Keratinocyte (primary cell): ENCODE measurements at regions not wholly inside any gene's neighbourhood (a gene's known extent, or its start where the extent isn't known, plus 50 kb on each side); places are given as distances from the start of the nearest gene placed in this dataset.

Experiments
- DNase-seq: peaks from one replicate; pipeline ENCODE4 v3.0.0-alpha.2; 2011; ENCODE audit warnings: low read depth, missing footprints, low spot score
- FAIRE-seq: peaks from 2 replicates; lab custom pipeline; 2011; peaks lifted over from hg19 to GRCh38; lab: Jason Lieb, UNC
- H2AFZ ChIP-seq: 2 replicates; pipeline ENCODE4 v1.6.0; 2012; ENCODE audit warnings: low read length, control low read depth, inconsistent platforms; ENCODE audit not compliant: control insufficient read depth
- H3K27ac ChIP-seq: 2 replicates; pipeline ENCODE4 v1.5.1; 2011; ENCODE audit warnings: low read length; ENCODE audit not compliant: control insufficient read depth, insufficient read depth
- H3K27me3 ChIP-seq: 3 replicates; pipeline ENCODE4 v1.6.0; 2011; ENCODE audit warnings: low read length; ENCODE audit not compliant: control insufficient read depth, insufficient read depth; ENCODE audit errors: extremely low read depth
- H3K36me3 ChIP-seq, 2 experiments: 2 replicates in 1 of 2; 3 replicates in 1 of 2; pipeline ENCODE4 v1.5.1; 2011; ENCODE audit warnings: low read length in 2 of 2, mild to moderate bottlenecking in 1 of 2; ENCODE audit not compliant: control insufficient read depth in 2 of 2, insufficient read depth in 2 of 2; ENCODE audit errors: extremely low read depth in 1 of 2
- H3K4me1 ChIP-seq: 3 replicates; pipeline ENCODE4 v1.5.1; 2011; ENCODE audit warnings: low read length; ENCODE audit not compliant: control insufficient read depth, insufficient read depth; ENCODE audit errors: extremely low read depth
- H3K4me2 ChIP-seq: 3 replicates; pipeline ENCODE4 v1.6.0; 2011; ENCODE audit warnings: low read depth, low read length; ENCODE audit not compliant: control insufficient read depth, insufficient read depth; ENCODE audit errors: extremely low read depth
- H3K4me3 ChIP-seq, 3 experiments: fragments of 200-600 bp in 1 of 3; sonication (generic) in 1 of 3; 2 replicates in 2 of 3; 3 replicates in 1 of 3; pipeline ENCODE4 v1.5.1; 2011 to 2016; ENCODE audit warnings: low read length in 3 of 3, mild to moderate bottlenecking in 3 of 3, control low read depth in 2 of 3, inconsistent platforms in 1 of 3, low read depth in 1 of 3, mixed read lengths in 1 of 3, mixed run types in 1 of 3, moderate library complexity in 1 of 3; ENCODE audit not compliant: control insufficient read depth in 2 of 3, insufficient read depth in 2 of 3; ENCODE audit errors: extremely low read depth in 1 of 3
- H3K79me2 ChIP-seq: 2 replicates; pipeline ENCODE4 v1.6.0; 2012; ENCODE audit warnings: low read length; ENCODE audit not compliant: control insufficient read depth, insufficient read depth
- H3K9ac ChIP-seq: 3 replicates; pipeline ENCODE4 v1.6.0; 2011; ENCODE audit warnings: low read length; ENCODE audit not compliant: control insufficient read depth, insufficient read depth; ENCODE audit errors: extremely low read depth
- H3K9me1 ChIP-seq: 3 replicates; pipeline ENCODE4 v1.6.0; 2011; ENCODE audit warnings: low read length; ENCODE audit not compliant: control insufficient read depth, insufficient read depth; ENCODE audit errors: extremely low read depth
- H3K9me3 ChIP-seq: 2 replicates; pipeline ENCODE4 v1.5.1; 2012; ENCODE audit warnings: low read depth, low read length; ENCODE audit not compliant: control insufficient read depth
- H4K20me1 ChIP-seq: 3 replicates; pipeline ENCODE4 v1.6.0; 2011; ENCODE audit warnings: low read length; ENCODE audit not compliant: control insufficient read depth, insufficient read depth; ENCODE audit errors: extremely low read depth
- EZH2 ChIP-seq: IDR thresholded peaks from one replicate; pipeline ENCODE4 v1.6.1; 2012; ENCODE audit warnings: inconsistent platforms, mild to moderate bottlenecking, low read length, moderate library complexity
- dilution Hi-C: fragments of 300-500 bp; cut with MboI; formaldehyde crosslinking; loops from one replicate; pipeline ENCODE4 v1.7.0; 2020; ENCODE audit warnings: low sequenced_read_pairs; ENCODE audit not compliant: extremely low pct_ligation_motif_present
- TF ChIP-seq, protein P1 (sequence below), 3 experiments: IDR thresholded peaks in 1 of 3; conservative IDR thresholded peaks in 1 of 3; optimal IDR thresholded peaks in 1 of 3; 2 replicates in 2 of 3; 3 replicates in 1 of 3; pipeline versions ENCODE3 to v1.5.1; 2011; ENCODE audit warnings: low read length in 3 of 3, mild to moderate bottlenecking in 3 of 3, moderate library complexity in 2 of 3, control low read depth in 1 of 3, inconsistent platforms in 1 of 3; ENCODE audit not compliant: insufficient read depth in 2 of 3; ENCODE audit errors: extremely low read depth in 1 of 3

DNA sequence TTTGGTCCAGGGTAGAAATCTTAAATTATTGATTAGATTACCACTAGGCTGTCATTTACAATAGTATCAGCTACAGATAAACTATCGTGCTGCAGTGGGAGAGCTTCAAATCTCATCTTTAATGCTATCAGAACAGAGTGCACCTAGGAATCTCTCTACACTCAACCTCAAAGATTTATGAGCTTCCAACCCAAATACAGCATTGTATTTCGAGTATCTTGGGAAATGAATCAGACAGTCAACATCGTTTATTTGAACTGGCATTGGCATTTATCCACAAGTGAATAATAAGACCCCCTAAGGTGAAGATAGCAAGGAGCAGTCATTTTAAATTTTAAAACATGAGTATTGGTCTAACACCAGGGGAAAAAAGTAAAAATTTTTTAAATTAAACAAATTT lies 1203.2 kb downstream of the CDH12 start:
- FAIRE-seq = no peak
- Histone ChIP-seq H3K9me1 (no peaks in the 10 kb centered on the region), H3K79me2 (no peaks in the 10 kb centered on the region), H3K4me2 (no peak overlapping the region), H3K4me3 (no peak overlapping the region), H3K36me3 (no peaks in the 10 kb centered on the region), H3K9ac (no peak overlapping the region), H3K9me3 (no peaks in the 10 kb centered on the region), H4K20me1 (no peaks in the 10 kb centered on the region), H3K4me1 (no peaks in the 10 kb centered on the region), H3K27me3 (no peaks in the 10 kb centered on the region), H3K27ac (no peak overlapping the region), H2AFZ (no peak overlapping the region)
- DNase-seq = no peak
- dilution Hi-C loops = no loop called here
- TF ChIP-seq, protein P1, sequence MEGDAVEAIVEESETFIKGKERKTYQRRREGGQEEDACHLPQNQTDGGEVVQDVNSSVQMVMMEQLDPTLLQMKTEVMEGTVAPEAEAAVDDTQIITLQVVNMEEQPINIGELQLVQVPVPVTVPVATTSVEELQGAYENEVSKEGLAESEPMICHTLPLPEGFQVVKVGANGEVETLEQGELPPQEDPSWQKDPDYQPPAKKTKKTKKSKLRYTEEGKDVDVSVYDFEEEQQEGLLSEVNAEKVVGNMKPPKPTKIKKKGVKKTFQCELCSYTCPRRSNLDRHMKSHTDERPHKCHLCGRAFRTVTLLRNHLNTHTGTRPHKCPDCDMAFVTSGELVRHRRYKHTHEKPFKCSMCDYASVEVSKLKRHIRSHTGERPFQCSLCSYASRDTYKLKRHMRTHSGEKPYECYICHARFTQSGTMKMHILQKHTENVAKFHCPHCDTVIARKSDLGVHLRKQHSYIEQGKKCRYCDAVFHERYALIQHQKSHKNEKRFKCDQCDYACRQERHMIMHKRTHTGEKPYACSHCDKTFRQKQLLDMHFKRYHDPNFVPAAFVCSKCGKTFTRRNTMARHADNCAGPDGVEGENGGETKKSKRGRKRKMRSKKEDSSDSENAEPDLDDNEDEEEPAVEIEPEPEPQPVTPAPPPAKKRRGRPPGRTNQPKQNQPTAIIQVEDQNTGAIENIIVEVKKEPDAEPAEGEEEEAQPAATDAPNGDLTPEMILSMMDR (optimal IDR thresholded peaks at IDR 0.05 in 1 of 3, IDR thresholded peaks at IDR 0.05 in 1 of 3, conservative IDR thresholded peaks at IDR 0.05 in 1 of 3; ENCODE audit: extremely low read depth in 1 of 3, insufficient read depth in 2 of 3, low read length in 3 of 3) = no peak
- TF ChIP-seq EZH2 = no peak

DNA sequence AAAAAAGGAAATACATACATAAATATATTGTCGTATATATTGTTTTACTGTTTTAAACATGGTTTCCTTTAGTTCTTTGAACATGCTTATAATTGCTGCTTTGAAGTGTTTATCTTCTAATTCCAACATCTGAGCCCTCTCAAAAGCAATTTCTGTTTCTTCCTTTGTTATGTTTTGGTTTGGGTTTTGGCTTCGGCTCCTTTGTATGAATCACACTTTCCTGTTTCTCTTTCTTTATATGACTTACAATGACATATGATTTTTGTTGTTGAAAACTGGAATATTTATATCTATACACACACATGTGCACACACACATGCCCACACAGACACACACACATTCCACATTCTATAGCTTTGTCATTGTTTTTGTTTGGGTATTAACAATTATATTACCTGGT lies 1206.7 kb downstream of the CDH12 start:
- TF ChIP-seq EZH2 = no peak
- TF ChIP-seq, protein P1 (optimal IDR thresholded peaks at IDR 0.05 in 1 of 3, IDR thresholded peaks at IDR 0.05 in 1 of 3, conservative IDR thresholded peaks at IDR 0.05 in 1 of 3; ENCODE audit: extremely low read depth in 1 of 3, insufficient read depth in 2 of 3, low read length in 3 of 3) = no peak
- no peaks in the 10 kb centered on the region for H3K4me1 ChIP-seq
- H3K79me2 ChIP-seq = no peaks in the 10 kb centered on the region
- H2AFZ ChIP-seq = no peak overlapping the region
- no peaks in the 10 kb centered on the region for H3K36me3 ChIP-seq
- H3K27me3 ChIP-seq = no peaks in the 10 kb centered on the region
- H3K4me3 ChIP-seq = no peak overlapping the region
- H3K4me2 ChIP-seq = no peak overlapping the region
- no peaks in the 10 kb centered on the region for H3K9me3 ChIP-seq
- H3K9me1 ChIP-seq = no peaks in the 10 kb centered on the region
- H3K27ac ChIP-seq = no peak overlapping the region
- no peak for FAIRE-seq
- no peak for DNase-seq
- dilution Hi-C loops = no loop called here
- H3K9ac ChIP-seq = no peak overlapping the region
- no peaks in the 10 kb centered on the region for H4K20me1 ChIP-seq
